Left lung (tissue), 4 donors: ENCODE measurements at regions not wholly inside any gene's neighbourhood (a gene's known extent, or its start where the extent isn't known, plus 50 kb on each side); places are given as distances from the start of the nearest gene placed in this dataset.

Source experiments
- ATAC-seq: fragments of 200-7000 bp; cut with Tn5 transposase; one replicate; pipeline ENCODE4 v1.9.1; 2020; ENCODE audit warnings: moderate library complexity
- DNase-seq, 4 donors: peaks; one replicate each; pipeline ENCODE4 v3.0.0-alpha.2; 2013 to 2020
- H3K27ac ChIP-seq, 2 donors: fragments of 200-600 bp; sonication (generic) in 1 of 2; one replicate each; pipeline versions ENCODE4 v1.5.0 to v1.8.0; 2020 to 2021
- H3K27me3 ChIP-seq, 2 donors: fragments of 200-600 bp; sonication (generic) in 1 of 2; one replicate each; pipeline versions ENCODE4 v1.5.0 to v1.8.0; 2020 to 2021
- H3K36me3 ChIP-seq, 2 donors: fragments of 200-600 bp; sonication (generic) in 1 of 2; one replicate each; pipeline versions ENCODE4 v1.5.0 to v1.8.0; 2020 to 2021
- H3K4me1 ChIP-seq, 2 donors: fragments of 200-600 bp; one replicate each; pipeline ENCODE4 v1.8.0; 2021
- H3K4me3 ChIP-seq, 2 donors: fragments of 200-600 bp; sonication (generic) in 1 of 2; one replicate each; pipeline versions ENCODE4 v1.5.0 to v1.8.0; 2020 to 2021; ENCODE audit warnings: mild to moderate bottlenecking in 1 of 2
- H3K9me3 ChIP-seq, 2 donors: fragments of 200-600 bp; sonication (generic) in 1 of 2; one replicate each; pipeline versions ENCODE4 v1.5.0 to v1.8.0; 2020 to 2021
- CTCF ChIP-seq, 2 donors: fragments of 200-600 bp; sonication (generic) in 1 of 2; IDR thresholded peaks; one replicate each; pipeline versions ENCODE4 v1.5.0 to v1.8.0; 2021; ENCODE audit warnings: antibody characterized with exemption in 2 of 2
- intact Hi-C, 2 donors: fragments of 100-400 bp; cut with DNase I; formaldehyde crosslinking; loops; one replicate each; pipeline versions ENCODE4 v1.11.2 to v1.14.2; 2022
- donor health status: DM: no; HTN: yes; CAD: no.
- donor health status: DM: no; HTN: no; CAD: no.

- no peaks in the 10 kb centered on the region for H3K4me1 ChIP-seq
These were observed 105.2 kb upstream of the SLC28A3 start for GRCh38 chr9:84445737-84446136.

DNA sequence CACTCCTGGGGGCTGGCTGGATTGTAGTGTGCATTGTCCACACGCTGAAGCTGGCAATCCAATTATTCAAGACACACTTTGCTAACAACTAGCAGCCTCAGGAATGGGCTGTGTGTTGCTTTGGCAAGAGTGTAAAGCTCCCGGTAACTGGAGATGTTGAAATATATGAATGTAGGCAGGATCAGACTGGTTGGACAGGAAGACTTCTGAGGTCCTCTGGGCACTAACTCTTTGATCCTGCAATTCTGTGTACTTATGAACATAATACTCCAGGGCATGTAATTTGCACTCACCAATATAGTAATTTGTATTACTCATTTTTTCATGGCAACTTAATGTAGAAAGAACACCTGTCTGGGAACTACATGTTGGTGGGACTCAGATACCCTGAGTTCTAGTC is 106.7 kb upstream of the SLC28A3 start:
- H3K27ac ChIP-seq, result no peak overlapping the region
- ATAC-seq, result peak; percentile 78
- intact Hi-C loops, result no loop called here
- DNase-seq, result peak in 1 of 4 donors; percentile 8
- no peaks in the 10 kb centered on the region for H3K9me3 ChIP-seq
- H3K27me3 ChIP-seq, result no peaks in the 10 kb centered on the region
- H3K4me3 ChIP-seq, result no peak overlapping the region
- no peaks in the 10 kb centered on the region for H3K36me3 ChIP-seq
- H3K4me1 ChIP-seq, result no peaks in the 10 kb centered on the region
- TF ChIP-seq CTCF (IDR thresholded peaks at IDR 0.05), result no peak

More at GRCh38 chr9:84445737-84446136, 105.2 kb upstream of the SLC28A3 start:
- Histone ChIP-seq H3K27me3 (no peaks in the 10 kb centered on the region), H3K27ac (no peak overlapping the region), H3K9me3 (no peaks in the 10 kb centered on the region), H3K36me3 (no peaks in the 10 kb centered on the region), H3K4me3 (no peak overlapping the region)
- ATAC-seq, result no peak
- no peak for TF ChIP-seq CTCF (IDR thresholded peaks at IDR 0.05)
- DNase-seq, result no peak
- intact Hi-C loops, result no loop called here

DNA sequence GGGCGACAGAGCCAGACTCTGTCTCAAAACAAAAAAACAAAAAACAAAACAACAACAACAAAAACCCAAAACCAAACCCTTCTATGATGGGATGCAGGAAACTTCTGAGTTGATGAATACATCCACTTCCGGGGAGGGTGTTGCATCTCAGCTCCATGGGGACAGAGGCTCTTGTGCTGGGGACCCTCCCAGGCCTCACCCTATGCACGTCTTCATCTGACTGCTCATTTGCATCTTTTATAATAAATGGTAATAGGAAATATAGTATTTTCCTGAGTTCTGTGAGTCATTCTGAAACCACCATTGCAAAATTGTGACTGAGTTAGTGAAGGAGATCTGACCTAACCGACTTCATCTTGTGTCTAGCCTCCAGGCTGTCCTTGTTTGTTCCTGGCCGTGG is 109.5 kb upstream of the SLC28A3 start:
- no peak for ATAC-seq
- DNase-seq, result no peak
- no peaks in the 10 kb centered on the region for H3K4me1 ChIP-seq
- H3K27ac ChIP-seq, result no peak overlapping the region
- intact Hi-C loops, result no loop called here
- H3K27me3 ChIP-seq, result no peaks in the 10 kb centered on the region
- H3K36me3 ChIP-seq, result no peaks in the 10 kb centered on the region
- no peak overlapping the region for H3K4me3 ChIP-seq
- H3K9me3 ChIP-seq, result no peaks in the 10 kb centered on the region
- no peak for TF ChIP-seq CTCF (IDR thresholded peaks at IDR 0.05)

DNA sequence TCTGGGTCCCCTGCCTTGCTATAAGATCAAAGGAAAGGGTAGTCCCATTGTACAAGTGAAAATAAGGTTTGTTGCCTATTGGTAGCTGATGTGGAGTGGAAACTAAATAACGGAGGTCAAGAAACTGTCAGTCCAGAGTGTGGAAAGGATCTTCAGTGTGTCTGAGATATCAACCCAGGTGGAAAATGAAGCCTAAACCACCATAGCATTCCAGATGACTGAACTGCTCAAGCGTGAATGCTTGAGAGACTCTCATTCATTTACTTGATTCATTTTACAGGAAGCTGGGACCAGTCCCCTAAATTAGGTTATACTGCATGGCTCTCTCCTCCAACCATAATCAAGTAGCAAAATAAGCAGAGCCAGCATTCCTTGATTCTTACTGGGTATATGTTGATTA is 116.0 kb upstream of the SLC28A3 start:
- no peak for DNase-seq
- no peak for TF ChIP-seq CTCF (IDR thresholded peaks at IDR 0.05)
- no peaks in the 10 kb centered on the region for H3K36me3 ChIP-seq
- intact Hi-C loops, result no loop called here
- no peak overlapping the region for H3K4me3 ChIP-seq
- no peaks in the 10 kb centered on the region for H3K27me3 ChIP-seq
- ATAC-seq, result no peak
- H3K9me3 ChIP-seq, result peaks cover 0 to 5% of the 10 kb centered on the region in 2 donors
- H3K4me1 ChIP-seq, result no peaks in the 10 kb centered on the region
- H3K27ac ChIP-seq, result no peak overlapping the region

DNA sequence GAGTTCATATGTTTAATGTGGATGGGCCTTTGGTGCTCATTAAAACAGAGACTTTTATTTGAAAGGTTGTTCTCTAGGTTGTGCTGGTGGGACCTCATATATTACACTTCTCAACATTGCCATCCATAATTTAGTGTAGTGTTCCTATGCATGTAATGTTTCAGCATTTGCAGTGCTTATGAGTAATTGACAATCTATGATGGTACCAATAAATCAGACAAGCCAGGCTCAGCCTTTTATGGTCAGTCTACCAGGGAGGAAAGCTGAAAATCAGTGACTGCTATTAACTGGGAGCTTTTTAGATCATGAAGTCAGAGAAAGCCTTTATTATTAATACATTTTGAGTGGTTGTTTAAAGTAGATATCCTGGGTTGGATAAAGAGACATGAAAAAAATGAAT is 120.1 kb upstream of the SLC28A3 start:
- Histone ChIP-seq H3K4me3 (no peak overlapping the region), H3K36me3 (no peaks in the 10 kb centered on the region), H3K4me1 (no peaks in the 10 kb centered on the region), H3K27me3 (no peaks in the 10 kb centered on the region), H3K9me3 (peaks cover 0 to 5% of the 10 kb centered on the region in 2 donors), H3K27ac (no peak overlapping the region)
- intact Hi-C loops, result no loop called here
- DNase-seq (no peak), ATAC-seq (no peak)
- no peak for TF ChIP-seq CTCF (IDR thresholded peaks at IDR 0.05)
